HG03159 (cell line): ENCODE measurements at regions not wholly inside any gene's neighbourhood (a gene's known extent, or its start where the extent isn't known, plus 50 kb on each side); places are given as distances from the start of the nearest gene placed in this dataset.

Experiments used
- ATAC-seq: cut with Tn5 transposase; IDR thresholded peaks from one replicate; pipeline ENCODE4 v1.9.1; 2021; ENCODE audit warnings: mild to moderate bottlenecking, moderate library complexity; ENCODE audit not compliant: unreplicated experiment

DNA sequence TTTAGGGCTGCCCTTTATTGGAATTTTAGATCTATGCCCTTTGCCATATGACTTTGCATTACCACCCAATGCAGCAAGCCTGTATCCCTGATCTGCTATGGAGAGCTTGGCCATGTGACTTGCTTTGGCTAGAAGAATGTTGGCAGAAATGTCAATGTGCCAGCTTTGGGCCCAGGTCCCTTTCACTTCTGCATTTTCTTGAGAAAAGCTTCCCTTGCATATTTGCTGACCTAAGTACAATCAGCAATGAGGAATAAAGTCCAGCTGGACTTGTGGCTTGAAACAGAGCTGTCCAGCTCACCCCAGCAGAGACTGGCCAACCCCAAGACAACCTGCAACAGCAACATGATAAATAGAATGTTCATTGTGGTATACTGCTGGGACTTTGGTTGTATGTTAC, 135.9 kb downstream of the PAH start:
- ATAC-seq: no peak

DNA sequence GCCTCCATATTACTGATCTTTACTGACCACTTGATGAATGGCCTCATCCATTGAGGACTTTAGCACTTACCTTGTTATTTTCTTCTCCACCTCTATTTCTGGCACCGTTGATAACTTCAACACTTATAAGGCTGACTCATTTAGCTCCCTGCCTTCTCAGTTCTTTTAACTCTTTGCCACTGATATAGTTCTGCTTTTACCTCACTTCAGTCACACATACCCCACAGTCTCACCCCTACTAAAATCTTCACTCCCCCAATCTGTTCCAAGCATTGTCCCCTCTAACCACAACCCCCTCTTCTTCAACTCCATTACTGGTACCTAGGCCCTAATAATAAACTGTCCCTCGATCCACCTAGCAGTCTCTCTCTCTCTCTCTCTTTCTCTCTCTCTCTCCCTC, 141.0 kb downstream of the PAH start:
- ATAC-seq: peak; percentile 60

DNA sequence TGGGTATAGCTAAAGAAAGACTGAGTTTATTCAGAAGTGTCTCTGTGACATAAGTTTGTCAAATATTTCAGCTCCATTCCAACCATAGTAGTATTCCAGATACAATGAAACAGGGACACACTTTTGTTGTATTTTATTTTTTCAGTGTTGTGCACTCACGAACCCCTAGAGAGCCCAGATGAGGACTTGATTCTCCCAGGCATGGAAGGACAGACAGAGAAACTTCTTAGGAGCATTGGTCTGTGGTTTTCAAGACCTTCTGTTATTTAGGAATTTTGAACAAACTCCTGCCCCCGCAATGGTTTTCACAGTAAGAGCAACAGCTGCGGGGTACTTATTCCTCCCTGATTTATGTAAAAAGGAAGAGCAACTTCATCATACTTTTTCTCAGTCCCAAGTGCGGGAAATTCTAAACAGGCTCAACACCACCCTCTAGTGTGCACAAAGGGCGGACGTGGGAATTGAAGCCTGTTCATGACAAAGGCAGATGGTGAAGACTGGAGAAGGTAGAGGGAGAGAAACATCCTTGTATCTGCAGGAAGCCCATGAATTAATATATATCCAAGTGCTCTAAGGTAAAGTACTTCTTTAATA, 147.6 kb downstream of the PAH start:
- peak; percentile 79 for ATAC-seq

DNA sequence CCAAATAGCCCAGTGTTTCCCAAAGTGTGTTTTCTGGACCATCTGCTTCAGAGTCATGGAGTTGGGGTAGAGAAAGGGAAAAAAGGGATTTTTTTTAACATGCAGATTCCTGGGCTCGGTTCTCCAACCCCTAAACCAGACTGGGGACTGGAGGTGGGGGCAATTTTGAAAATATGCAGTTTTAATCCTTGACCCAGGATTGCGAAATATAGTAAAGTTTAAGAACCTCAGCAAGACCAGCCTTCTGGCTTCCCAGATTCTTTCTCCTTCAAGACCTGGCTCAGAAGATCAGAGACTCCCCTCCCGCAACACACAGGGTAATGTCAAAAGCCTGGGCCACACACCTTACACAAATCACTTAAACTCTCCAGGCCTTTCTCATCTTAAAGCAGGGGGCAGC, 150.1 kb downstream of the PAH start:
- ATAC-seq: no peak

DNA sequence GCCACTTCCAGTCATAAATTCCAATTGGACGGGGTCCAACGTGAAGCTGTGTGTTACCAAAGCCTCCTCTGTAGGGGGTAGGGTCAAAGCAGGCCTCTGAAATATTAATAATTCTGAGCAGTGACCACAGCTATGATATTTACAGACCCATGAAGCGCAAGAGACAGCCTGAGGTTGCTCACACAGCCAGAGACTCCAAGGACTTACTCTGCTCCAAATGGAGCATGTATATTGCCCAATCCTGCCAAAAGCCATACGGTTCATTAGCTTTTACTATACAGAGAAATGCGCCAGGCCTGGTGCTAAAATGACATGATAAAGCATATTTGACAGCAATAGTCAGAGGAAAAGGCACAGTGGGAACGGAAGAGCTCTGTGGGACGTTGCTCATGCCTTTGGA, 151.3 kb downstream of the PAH start:
- ATAC-seq: no peak

DNA sequence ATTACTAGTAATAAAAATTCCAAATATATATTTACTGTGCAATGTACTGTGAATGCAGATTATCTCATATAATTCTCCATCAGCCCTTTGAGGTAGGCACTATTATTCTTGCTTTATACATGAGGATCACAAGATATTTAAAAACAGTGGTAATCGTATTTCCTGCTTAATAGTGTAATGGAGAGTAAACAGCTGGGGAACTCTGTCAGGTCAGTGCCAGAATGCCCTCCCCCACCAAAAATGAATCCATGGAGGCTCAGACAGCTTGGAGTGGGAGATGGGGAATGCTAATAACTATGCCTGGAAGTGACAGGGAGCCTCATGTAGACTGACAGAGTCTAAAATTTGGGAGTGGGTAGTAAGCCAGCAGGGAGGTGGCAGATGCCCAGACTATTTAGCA, 153.6 kb downstream of the PAH start:
- ATAC-seq: no peak

DNA sequence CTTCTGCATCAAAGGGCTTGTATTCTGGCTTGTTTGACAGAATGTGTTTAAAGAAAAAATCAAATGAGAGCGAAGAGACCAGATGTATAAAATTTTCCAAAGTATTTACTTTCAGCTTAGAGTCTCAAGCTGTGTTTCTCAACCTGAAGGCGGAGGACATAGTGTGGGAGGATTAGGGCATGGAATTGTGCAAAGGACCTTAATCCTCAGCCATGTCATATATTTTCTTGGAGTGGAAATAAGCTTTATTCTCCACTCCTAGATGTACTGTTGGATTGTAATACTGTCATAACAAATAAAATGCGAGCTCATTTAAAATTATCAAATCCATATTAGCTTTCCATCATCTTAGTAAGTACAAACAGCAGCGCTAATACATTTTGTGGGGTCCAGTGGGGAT, 154.0 kb downstream of the PAH start:
- ATAC-seq: no peak

DNA sequence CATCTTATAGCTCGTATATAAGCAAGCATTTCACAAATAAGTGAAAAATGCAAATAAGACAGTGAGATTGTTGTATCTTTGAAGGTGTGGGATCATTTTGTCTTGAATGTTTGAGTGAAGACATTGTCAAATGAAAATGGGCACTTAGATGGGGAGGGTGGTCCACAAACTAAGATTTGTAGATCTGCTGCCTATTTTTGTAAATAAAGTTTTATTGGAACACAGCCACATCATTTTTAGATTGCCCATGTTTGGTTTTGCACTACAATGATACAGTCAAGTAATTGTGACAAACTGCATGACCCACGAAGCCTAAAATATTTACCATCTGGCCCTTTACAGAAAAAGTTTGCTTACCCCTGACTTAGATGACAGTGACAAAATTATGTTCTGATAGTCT, 156.7 kb downstream of the PAH start:
- no peak for ATAC-seq

DNA sequence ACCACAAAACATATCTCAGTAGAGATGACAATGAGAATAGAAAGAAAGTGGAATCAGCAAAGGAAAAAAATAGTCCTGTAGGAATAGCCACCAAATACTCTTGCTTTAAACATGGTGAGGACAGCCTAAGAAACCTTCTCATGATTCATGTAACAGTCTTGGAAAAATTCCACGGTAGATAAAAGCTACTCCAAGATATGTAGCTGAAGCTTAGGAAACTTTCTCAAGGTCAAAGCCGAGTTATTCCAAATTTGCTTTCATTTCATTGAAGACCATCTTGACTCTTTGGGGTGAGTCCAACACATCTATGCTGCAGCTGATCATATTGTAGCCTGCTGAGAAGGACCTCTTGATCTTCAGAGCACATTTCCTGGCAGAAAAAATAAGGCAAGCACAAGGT, 157.6 kb downstream of the PAH start:
- no peak for ATAC-seq

DNA sequence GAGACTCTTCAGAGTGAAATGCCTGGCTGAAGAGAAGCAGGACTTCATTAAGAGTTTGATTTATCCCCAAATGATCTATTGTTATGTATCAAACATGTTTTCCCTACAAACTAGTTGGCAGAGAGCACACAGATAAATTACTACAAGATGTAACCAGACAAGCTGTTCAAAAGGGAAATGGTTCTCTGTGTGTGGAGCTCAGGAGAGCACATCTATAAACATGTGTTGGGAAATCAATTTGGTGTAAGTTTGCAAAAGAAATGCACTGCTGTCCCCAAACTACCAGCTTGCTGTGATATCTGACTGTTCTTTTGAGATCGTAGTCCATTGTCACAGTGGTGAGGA, 159.2 kb downstream of the PAH start:
- no peak for ATAC-seq

DNA sequence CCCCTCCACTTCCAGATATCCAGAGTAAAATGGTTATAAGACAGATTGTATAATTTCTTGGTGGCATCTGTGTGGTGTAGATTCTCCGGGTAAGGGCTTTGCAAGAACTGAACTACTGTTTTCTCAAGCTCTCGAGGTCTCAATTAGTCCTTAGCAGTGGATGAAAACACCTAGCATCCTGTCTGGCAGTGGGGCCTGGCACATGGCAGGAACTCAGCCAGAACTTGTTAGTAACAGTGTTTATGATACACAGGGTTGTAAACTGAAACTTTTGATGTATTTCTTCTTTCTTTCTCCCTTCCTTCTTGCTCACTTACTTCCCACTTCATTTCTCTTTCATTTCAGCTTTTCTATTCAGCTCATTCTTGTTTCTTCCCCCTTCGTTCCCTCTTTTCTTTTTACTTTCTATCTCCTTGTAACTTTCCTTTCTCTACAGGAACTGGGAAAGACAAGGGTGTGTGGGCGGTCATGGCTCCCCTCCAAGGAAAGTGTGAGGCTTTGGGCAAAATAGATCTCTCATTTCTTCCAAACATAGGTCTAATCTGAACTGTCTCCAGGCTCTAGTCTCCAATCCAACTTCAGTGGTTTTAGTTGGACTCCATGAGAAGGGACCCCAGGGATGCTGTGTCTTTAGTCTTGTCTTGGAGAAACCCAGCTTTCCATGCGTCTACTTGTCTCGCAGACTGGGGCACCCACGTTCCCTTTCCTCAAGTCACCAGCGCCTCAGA, 159.7 kb downstream of the PAH start:
- no peak for ATAC-seq

DNA sequence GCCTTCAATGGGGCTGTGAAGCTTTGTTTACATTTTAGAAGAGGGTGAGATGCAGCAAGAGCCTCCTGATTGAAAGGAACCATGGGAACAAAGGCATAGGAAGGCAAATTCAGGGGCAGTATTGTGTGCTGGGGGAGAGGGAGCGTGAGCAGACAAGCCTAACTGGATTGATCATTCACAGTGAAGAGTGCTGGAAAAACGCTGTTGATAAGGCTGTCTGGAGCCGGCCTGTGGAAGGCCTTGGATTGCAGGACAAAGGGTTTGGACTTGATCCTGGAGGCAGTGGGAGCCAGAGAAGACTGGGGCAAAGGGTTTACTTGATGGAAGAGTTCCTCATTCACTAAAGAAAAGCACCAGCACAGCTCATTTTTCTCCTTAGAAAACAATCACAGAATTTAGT, 160.5 kb downstream of the PAH start:
- no peak for ATAC-seq

DNA sequence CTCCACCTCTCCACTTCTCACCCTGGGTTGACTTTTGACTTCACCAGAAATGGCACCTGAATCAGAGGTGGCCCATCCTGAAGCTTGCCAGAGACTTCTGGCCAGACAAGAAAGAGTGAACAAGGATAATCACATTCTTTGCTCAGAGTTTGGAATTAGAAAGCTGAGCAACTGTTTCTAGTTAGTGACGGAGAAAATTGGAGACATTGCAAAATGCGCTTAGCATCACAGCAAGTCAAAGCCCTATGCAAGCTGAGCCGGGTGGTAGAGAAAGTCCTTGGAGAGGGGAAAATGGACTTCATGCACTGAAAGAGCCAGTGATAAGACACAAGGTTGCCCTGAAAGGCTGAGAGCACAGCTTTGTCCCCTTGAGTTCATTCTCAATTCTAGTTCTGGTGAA, 161.8 kb downstream of the PAH start:
- ATAC-seq: no peak

DNA sequence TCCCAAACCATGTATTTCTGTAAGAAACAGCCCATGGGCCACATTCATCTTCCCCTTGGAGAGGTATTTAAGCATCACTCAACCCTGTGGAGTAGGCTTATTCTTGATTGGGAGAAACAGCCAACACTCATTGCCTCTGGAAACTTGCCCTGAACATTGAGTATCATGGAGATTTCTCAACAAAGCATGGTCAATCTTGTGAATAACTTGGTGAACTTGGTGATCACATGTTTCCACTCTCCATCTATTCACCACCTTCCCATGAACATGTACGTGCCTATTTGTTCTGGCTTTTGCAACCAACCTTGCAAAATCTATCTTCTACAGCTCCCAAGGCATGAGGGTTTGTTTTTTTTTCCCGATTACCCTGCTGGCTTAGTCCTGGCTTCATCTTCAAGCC, 163.2 kb downstream of the PAH start:
- ATAC-seq: no peak

DNA sequence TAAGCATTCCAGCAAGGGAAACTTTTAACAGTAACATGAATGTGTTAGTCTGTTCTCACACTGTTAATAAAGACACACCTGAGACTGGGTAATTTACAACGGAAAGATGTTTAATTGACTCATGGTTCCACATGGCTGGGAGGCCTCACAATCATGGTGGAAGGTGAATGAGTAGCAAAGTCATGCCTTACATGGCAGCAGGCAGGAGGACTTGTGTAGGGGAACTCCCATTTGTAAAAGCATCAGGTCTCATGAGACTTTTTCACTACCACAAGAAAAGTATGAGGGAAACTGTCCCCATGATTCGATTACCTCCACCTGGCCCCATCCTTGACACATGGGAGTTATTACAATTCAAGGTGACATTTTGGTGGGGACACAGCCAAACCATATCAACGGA, 168.3 kb downstream of the PAH start:
- ATAC-seq: no peak

DNA sequence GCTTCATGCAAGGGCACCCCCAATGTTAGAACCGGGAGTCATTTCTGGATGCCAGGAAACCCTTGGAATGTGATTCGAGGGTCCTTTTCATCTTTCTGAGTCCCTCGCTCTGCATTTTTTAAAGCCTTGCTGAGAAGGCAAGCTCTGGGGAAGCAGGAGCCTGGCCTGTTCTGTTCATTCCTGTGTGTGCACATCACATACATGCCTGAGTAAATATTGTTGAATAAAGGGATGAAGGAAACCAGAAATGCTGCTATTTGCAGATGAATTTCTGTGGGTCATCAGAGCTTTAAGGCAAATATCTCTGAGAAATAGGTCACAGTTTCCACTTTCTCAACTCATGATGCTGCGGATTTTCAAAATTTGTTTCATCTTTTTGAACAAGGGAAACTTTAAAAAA, 170.1 kb downstream of the PAH start:
- no peak for ATAC-seq

DNA sequence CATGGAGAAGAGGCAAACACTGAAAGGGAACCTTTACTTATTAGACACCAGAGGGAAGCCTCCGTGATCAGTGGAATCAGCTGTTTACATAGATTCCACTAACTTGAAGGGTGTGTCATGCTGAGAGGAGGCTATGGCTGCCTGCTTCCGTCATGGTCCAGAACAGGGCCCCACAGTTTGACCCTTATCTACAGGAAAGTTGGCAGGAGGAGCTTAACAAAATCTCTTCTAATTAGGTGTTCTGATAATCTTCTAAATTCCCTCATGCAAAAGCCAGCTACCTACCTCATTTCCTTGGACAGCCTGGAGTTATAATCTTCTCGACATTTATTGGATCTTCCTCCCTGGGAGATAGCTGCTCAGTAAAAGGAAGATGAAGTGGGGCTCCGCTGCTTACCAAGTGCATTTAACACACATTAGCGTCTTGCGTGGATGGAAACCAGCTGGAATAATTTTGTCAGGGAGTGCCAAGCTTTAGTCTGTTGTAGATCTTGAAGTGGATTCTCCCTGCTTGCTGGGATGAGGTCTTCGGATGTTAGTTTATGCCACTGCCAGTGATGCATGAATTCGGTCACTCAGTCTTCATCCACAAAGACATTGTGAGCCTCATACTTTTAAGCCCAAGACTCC, 171.0 kb downstream of the PAH start:
- ATAC-seq: no peak

DNA sequence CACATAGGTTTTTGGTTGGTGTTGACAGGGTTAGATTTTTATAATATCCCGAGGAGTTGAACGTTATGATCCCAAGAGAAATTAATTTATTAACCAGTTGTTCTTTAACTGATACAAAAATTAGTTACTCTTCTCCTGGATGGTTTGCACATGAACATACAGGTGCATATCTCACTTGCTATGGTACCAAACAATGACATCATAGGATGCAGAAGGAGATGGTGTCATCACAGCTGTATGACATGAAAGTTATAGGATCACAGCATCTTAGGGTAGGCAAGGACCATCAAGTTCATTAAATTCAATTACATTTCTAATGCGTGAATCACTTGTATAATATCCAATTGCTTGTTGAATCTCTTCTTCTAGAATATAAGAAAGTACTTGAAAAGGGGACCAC, 175.8 kb downstream of the PAH start:
- ATAC-seq: no peak

DNA sequence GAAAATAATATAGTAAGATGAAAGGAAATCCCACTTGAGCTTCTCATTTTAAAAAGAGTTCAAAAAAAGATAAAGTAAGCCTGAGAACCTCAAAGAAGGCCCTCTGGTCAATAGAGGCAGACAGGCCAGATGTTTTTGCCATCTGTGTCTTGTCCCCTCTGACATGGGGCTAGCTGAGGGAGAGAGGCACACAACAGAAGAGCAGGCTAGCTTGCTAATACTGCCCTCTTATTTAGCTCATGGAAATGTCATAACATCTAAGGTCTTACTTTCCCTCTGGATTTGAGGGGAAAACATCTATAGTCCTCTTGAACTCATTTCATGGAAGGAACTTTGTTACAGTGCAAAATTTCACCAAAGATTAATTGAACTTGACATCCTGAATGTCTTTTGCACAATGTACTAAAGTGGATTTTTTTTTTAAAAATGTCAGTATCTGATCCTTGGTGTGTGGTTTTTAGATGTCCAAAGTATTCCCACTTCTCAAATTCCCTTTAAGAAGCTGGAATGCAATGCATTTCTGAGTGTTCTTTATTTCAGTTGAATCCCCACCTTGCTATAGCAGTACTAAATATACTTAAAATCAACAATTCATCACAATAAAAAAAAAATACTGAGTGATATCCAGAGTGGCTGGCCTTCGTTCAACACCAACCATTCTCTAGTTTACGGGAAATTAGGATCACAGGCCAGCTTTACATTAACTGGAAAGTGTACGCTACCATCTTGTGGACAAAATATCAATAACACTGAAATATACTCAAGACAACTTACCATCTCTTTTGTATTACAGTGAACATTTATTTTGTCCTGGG, 176.7 kb downstream of the PAH start:
- no peak for ATAC-seq

DNA sequence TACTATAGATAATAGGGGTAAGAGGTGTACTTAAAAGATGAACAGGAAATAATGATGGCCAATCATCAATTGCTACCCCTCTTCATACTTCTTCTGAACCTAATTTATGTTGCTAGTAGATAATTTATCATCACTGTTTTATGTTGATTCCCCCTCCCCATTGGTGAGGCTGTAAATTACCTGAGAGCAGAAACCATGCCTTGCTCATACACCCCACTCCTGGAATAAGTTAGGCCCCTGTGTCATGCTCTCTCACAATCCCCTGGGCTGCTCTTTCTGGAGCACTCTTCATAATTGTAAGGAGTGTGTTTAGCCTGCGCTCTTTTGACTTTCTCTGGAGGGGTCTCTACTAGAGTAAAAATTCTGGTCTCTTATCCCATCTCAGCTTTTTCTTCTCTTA, 180.7 kb downstream of the PAH start:
- no peak for ATAC-seq

DNA sequence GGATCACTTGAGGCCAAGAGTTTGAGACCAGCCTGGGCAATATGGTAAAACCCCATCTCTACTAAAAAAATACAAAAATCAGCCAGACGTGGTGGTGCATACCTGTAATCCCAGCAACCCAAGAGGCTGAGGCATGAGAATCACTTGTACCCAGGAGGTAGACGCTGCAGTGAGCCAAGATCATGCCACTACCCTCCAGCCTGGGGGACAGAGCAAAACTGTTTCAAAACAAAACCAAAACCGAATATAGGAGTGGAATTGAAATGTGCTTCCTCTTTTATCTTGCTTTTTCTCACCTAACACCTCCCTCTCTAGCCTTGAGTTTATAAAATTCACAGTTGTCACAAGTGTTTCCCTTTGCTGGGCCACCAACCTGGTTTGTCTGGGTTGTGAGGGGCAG, 181.9 kb downstream of the PAH start:
- ATAC-seq: peak; percentile 97

DNA sequence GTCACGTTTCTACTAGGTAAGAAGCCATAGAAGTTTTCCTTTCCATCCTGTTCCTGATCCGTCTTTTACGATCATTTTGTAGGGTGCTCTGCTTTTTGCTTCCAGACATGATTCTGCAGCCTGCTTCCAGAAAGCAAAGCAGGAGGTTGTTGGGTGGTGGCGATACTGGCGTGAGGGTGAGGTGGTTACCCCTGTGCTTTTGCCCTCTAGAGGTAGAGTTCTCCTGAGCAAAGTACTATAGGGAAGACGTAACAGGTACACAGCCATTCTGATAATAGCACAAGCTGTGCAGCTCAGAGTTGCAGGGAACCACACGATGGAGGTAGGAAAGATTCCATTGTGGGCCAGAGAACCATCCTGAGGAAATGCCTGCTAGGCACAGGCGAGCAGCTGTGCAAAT, 186.0 kb downstream of the PAH start:
- no peak for ATAC-seq
